Ovary (tissue), 3 donors: ENCODE measurements at regions not wholly inside any gene's neighbourhood (a gene's known extent, or its start where the extent isn't known, plus 50 kb on each side); places are given as distances from the start of the nearest gene placed in this dataset.

Experiments used
- EP300 ChIP-seq: sonication (generic); formaldehyde crosslinking; IDR thresholded peaks from one replicate; pipeline ENCODE4 v1.6.1; 2017; ENCODE audit warnings: antibody characterized with exemption
- TF ChIP-seq, protein P1 (sequence below), 3 donors: fragments of 450-650 bp in 2 of 3; fragments of 200-600 bp in 1 of 3; IDR thresholded peaks; one replicate each; pipeline versions ENCODE4 v1.5.1 to v1.8.0; 2016 to 2022; ENCODE audit warnings: antibody characterized with exemption in 3 of 3, mild to moderate bottlenecking in 1 of 3
- donor health status: DM: no; HTN: no; CAD: no.

- TF ChIP-seq, protein P1, sequence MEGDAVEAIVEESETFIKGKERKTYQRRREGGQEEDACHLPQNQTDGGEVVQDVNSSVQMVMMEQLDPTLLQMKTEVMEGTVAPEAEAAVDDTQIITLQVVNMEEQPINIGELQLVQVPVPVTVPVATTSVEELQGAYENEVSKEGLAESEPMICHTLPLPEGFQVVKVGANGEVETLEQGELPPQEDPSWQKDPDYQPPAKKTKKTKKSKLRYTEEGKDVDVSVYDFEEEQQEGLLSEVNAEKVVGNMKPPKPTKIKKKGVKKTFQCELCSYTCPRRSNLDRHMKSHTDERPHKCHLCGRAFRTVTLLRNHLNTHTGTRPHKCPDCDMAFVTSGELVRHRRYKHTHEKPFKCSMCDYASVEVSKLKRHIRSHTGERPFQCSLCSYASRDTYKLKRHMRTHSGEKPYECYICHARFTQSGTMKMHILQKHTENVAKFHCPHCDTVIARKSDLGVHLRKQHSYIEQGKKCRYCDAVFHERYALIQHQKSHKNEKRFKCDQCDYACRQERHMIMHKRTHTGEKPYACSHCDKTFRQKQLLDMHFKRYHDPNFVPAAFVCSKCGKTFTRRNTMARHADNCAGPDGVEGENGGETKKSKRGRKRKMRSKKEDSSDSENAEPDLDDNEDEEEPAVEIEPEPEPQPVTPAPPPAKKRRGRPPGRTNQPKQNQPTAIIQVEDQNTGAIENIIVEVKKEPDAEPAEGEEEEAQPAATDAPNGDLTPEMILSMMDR (IDR thresholded peaks at IDR 0.05), result no peak
- TF ChIP-seq EP300, result no peak
Observed at GRCh38 chr12:84601483-84601882, 311.1 kb downstream of the SLC6A15 start.
